ENCODE measurements at regions not wholly inside any gene's neighbourhood (a gene's known extent, or its start where the extent isn't known, plus 50 kb on each side); places are given as distances from the start of the nearest gene placed in this dataset.

DNA sequence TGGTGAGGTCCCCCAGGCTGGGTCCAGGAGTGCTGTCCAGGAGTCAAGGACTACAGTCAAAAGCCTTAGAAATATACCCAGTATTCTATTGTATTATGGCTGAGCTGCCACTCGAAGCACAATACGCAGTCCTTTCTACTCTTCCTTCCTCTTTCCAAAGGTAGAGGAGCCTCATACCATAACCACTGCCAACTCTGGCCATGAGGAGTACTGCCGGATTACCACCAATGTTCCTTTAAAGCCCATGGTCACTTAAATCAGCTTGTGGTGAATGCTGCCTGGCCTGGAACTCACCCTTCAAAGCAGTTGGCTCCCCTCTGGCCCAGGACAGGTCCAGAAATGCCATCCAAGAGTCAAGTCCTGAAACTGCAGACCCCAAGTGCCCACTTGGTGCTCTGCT, 425.4 kb downstream of the SLC16A7 start:
- TF ChIP-seq, protein P1, sequence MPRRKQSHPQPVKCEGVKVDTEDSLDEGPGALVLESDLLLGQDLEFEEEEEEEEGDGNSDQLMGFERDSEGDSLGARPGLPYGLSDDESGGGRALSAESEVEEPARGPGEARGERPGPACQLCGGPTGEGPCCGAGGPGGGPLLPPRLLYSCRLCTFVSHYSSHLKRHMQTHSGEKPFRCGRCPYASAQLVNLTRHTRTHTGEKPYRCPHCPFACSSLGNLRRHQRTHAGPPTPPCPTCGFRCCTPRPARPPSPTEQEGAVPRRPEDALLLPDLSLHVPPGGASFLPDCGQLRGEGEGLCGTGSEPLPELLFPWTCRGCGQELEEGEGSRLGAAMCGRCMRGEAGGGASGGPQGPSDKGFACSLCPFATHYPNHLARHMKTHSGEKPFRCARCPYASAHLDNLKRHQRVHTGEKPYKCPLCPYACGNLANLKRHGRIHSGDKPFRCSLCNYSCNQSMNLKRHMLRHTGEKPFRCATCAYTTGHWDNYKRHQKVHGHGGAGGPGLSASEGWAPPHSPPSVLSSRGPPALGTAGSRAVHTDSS (tag by site-specific recombination; IDR thresholded peaks at IDR 0.05), result no peak
- TF ChIP-seq ZBTB20 (tag by site-specific recombination; IDR thresholded peaks at IDR 0.05) (no peak), ZNF707 (tag by site-specific recombination; IDR thresholded peaks at IDR 0.05) (no peak), ZFP37 (tag by site-specific recombination; IDR thresholded peaks at IDR 0.05) (no peak), SCRT1 (tag by site-specific recombination; IDR thresholded peaks at IDR 0.05; ENCODE audit: borderline replicate concordance) (no peak), ZNF521 (tag by site-specific recombination; IDR thresholded peaks at IDR 0.05) (no peak), ZNF776 (tag by site-specific recombination; IDR thresholded peaks at IDR 0.05; ENCODE audit: borderline replicate concordance) (no peak), ZNF10 (tag by site-specific recombination; IDR thresholded peaks at IDR 0.05) (no peak), ZNF664 (tag by site-specific recombination; IDR thresholded peaks at IDR 0.05) (no peak), PRDM6 (tag by site-specific recombination; IDR thresholded peaks at IDR 0.05) (no peak), SP7 (tag by site-specific recombination; IDR thresholded peaks at IDR 0.05) (no peak), ZNF223 (tag by site-specific recombination; IDR thresholded peaks at IDR 0.05) (no peak), ZNF501 (tag by site-specific recombination; IDR thresholded peaks at IDR 0.05) (no peak)
- TF ChIP-seq, protein P2, sequence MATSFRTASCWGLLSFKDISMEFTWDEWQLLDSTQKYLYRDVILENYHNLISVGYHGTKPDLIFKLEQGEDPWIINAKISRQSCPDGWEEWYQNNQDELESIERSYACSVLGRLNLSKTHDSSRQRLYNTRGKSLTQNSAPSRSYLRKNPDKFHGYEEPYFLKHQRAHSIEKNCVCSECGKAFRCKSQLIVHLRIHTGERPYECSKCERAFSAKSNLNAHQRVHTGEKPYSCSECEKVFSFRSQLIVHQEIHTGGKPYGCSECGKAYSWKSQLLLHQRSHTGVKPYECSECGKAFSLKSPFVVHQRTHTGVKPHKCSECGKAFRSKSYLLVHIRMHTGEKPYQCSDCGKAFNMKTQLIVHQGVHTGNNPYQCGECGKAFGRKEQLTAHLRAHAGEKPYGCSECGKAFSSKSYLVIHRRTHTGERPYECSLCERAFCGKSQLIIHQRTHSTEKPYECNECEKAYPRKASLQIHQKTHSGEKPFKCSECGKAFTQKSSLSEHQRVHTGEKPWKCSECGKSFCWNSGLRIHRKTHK (tag by site-specific recombination; IDR thresholded peaks at IDR 0.05), result no peak
- TF ChIP-seq, protein P3, sequence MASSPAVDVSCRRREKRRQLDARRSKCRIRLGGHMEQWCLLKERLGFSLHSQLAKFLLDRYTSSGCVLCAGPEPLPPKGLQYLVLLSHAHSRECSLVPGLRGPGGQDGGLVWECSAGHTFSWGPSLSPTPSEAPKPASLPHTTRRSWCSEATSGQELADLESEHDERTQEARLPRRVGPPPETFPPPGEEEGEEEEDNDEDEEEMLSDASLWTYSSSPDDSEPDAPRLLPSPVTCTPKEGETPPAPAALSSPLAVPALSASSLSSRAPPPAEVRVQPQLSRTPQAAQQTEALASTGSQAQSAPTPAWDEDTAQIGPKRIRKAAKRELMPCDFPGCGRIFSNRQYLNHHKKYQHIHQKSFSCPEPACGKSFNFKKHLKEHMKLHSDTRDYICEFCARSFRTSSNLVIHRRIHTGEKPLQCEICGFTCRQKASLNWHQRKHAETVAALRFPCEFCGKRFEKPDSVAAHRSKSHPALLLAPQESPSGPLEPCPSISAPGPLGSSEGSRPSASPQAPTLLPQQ (tag by site-specific recombination; IDR thresholded peaks at IDR 0.05), result no peak
- TF ChIP-seq, protein P4, sequence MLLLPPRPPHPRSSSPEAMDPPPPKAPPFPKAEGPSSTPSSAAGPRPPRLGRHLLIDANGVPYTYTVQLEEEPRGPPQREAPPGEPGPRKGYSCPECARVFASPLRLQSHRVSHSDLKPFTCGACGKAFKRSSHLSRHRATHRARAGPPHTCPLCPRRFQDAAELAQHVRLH (tag by site-specific recombination; IDR thresholded peaks at IDR 0.05), result no peak
- Histone ChIP-seq H3K9me3 (ENCODE audit: control insufficient read depth, insufficient read depth, low read depth, low read length) (no peaks in the 10 kb centered on the region), H3K36me3 (ENCODE audit: control insufficient read depth in 2 of 2, insufficient read depth in 1 of 2, low read length in 2 of 2) (no peaks in the 10 kb centered on the region), H3K4me1 (ENCODE audit: control insufficient read depth, insufficient read depth, low read length) (no peaks in the 10 kb centered on the region), H3K4me3 (ENCODE audit: low read depth, low read length) (no peak overlapping the region), H3K27ac (ENCODE audit: extremely low read depth, low read depth, low read length) (no peak overlapping the region)
- ChIA-PET CTCF (no interaction called here), POLR2A (no interaction called here)

DNA sequence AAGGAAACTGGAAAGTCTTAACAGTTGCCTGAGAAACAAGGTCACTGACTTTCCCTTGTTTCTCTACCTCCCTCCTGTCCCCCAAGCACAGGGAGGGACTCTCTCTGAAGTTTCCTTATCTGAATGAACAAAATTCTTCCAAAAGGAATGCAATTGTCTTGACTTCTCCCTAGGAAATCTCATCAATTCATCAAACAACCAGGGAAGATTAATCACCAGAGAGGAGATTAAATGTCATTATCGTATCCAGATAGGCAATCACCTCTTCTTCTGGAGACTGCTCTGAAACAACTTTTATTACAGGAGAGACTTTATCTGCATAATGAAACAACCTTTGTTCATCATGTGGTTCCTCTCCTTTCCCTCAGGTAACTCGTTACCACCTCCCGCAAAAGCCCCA, 431.4 kb downstream of the SLC16A7 start:
- Histone ChIP-seq H3K4me3 (ENCODE audit: low read depth, low read length) (no peak overlapping the region), H3K36me3 (ENCODE audit: control insufficient read depth in 2 of 2, insufficient read depth in 1 of 2, low read length in 2 of 2) (no peaks in the 10 kb centered on the region), H3K9me3 (ENCODE audit: control insufficient read depth, insufficient read depth, low read depth, low read length) (no peaks in the 10 kb centered on the region), H3K27ac (ENCODE audit: extremely low read depth, low read depth, low read length) (no peak overlapping the region), H3K4me1 (ENCODE audit: control insufficient read depth, insufficient read depth, low read length) (no peaks in the 10 kb centered on the region)
- TF ChIP-seq SETDB1 (IDR thresholded peaks at IDR 0.05; ENCODE audit: insufficient read length, low read length) (no peak), ZNF404 (tag by site-specific recombination; IDR thresholded peaks at IDR 0.05) (no peak), TSHZ1 (tag by site-specific recombination; IDR thresholded peaks at IDR 0.05; ENCODE audit: borderline replicate concordance) (no peak)
- TF ChIP-seq, protein P5, sequence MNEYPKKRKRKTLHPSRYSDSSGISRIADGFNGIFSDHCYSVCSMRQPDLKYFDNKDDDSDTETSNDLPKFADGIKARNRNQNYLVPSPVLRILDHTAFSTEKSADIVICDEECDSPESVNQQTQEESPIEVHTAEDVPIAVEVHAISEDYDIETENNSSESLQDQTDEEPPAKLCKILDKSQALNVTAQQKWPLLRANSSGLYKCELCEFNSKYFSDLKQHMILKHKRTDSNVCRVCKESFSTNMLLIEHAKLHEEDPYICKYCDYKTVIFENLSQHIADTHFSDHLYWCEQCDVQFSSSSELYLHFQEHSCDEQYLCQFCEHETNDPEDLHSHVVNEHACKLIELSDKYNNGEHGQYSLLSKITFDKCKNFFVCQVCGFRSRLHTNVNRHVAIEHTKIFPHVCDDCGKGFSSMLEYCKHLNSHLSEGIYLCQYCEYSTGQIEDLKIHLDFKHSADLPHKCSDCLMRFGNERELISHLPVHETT (tag by site-specific recombination; IDR thresholded peaks at IDR 0.05), result no peak
- CTCF ChIA-PET, result no interaction called here
- POLR2A ChIA-PET, result no interaction called here

Measured in HEK293 (cell line).